Stimulated activated effector memory CD8-positive, alpha-beta T cell treated with anti-CD3 and anti-CD28 coated beads, Interleukin-12 subunit alpha, Interleukin-12 subunit beta, amount 100 ng/mL, for 72 hours (primary cell): ENCODE measurements at regions not wholly inside any gene's neighbourhood (a gene's known extent, or its start where the extent isn't known, plus 50 kb on each side); places are given as distances from the start of the nearest gene placed in this dataset.

ENCODE experiments used
- ATAC-seq: fragments of 150-1000 bp; cut with Tn5 transposase; 2 replicates; pipeline ENCODE4 v1.10.0; 2021
- DNase-seq, 2 donors: peaks; one replicate each; pipeline ENCODE4 v3.0.0; 2021 to 2022; ENCODE audit warnings: low spot score in 2 of 2
- H3K27ac Mint-ChIP-seq: one replicate; pipeline ENCODE4 v1.8.0; 2022; ENCODE audit warnings: mild to moderate bottlenecking, mixed read lengths
- H3K36me3 Mint-ChIP-seq: one replicate; pipeline ENCODE4 v1.8.0; 2022; ENCODE audit warnings: mild to moderate bottlenecking, mixed read lengths
- H3K4me1 Mint-ChIP-seq: one replicate; pipeline ENCODE4 v1.8.0; 2022; ENCODE audit warnings: mixed read lengths
- H3K4me3 Mint-ChIP-seq: one replicate; pipeline ENCODE4 v1.8.0; 2022; ENCODE audit warnings: mild to moderate bottlenecking, mixed read lengths
- H3K9me3 Mint-ChIP-seq: one replicate; pipeline ENCODE4 v1.8.0; 2022; ENCODE audit warnings: mixed read lengths

- DNase-seq (no peak), ATAC-seq (no peak)
- no peaks in the 10 kb centered on the region for H3K4me1 Mint-ChIP-seq
- peaks cover 4% of the 10 kb centered on the region for H3K9me3 Mint-ChIP-seq
- no peak overlapping the region for H3K4me3 Mint-ChIP-seq
- no peak overlapping the region for H3K27ac Mint-ChIP-seq
- H3K36me3 Mint-ChIP-seq, result no peaks in the 10 kb centered on the region
Observed at GRCh38 chr11:57092028-57092698, 89.6 kb upstream of the LRRC55 start.

GRCh38 chr11:57094181-57094935 lies 87.4 kb upstream of the LRRC55 start:
- Mint-ChIP-seq H3K27ac (no peak overlapping the region), H3K36me3 (no peaks in the 10 kb centered on the region), H3K4me1 (no peaks in the 10 kb centered on the region), H3K9me3 (peaks cover 4% of the 10 kb centered on the region), H3K4me3 (no peak overlapping the region)
- no peak for DNase-seq
- ATAC-seq, result no peak

GRCh38 chr11:57095417-57095816 lies 86.3 kb upstream of the LRRC55 start:
- DNase-seq (no peak), ATAC-seq (no peak)
- H3K36me3 Mint-ChIP-seq, result no peaks in the 10 kb centered on the region
- no peaks in the 10 kb centered on the region for H3K4me1 Mint-ChIP-seq
- H3K9me3 Mint-ChIP-seq, result peaks cover 4% of the 10 kb centered on the region
- no peak overlapping the region for H3K4me3 Mint-ChIP-seq
- no peak overlapping the region for H3K27ac Mint-ChIP-seq

GRCh38 chr11:57095896-57096295 lies 85.9 kb upstream of the LRRC55 start:
- ATAC-seq, result no peak

GRCh38 chr11:57097149-57097548 lies 84.6 kb upstream of the LRRC55 start:
- Mint-ChIP-seq H3K27ac (no peak overlapping the region), H3K4me1 (no peaks in the 10 kb centered on the region), H3K9me3 (peaks cover 4% of the 10 kb centered on the region), H3K4me3 (no peak overlapping the region), H3K36me3 (no peaks in the 10 kb centered on the region)
- no peak for DNase-seq
- no peak for ATAC-seq

More at GRCh38 chr11:57095896-57096295, 85.9 kb upstream of the LRRC55 start:
- DNase-seq, result no peak
- H3K27ac Mint-ChIP-seq, result no peak overlapping the region
- no peaks in the 10 kb centered on the region for H3K36me3 Mint-ChIP-seq
- H3K4me3 Mint-ChIP-seq, result no peak overlapping the region
- H3K4me1 Mint-ChIP-seq, result no peaks in the 10 kb centered on the region
- H3K9me3 Mint-ChIP-seq, result peaks cover 4% of the 10 kb centered on the region

- Mint-ChIP-seq H3K4me3 (no peak overlapping the region), H3K9me3 (peaks cover under 1% of the 10 kb centered on the region), H3K4me1 (no peaks in the 10 kb centered on the region), H3K27ac (no peak overlapping the region), H3K36me3 (no peaks in the 10 kb centered on the region)
- DNase-seq (no peak), ATAC-seq (no peak)
Observed at GRCh38 chr11:57098191-57098590, 83.6 kb upstream of the LRRC55 start.

GRCh38 chr11:57100638-57101331 lies 81.0 kb upstream of the LRRC55 start:
- no peak for ATAC-seq
- H3K4me3 Mint-ChIP-seq, result no peak overlapping the region
- no peak overlapping the region for H3K27ac Mint-ChIP-seq

GRCh38 chr11:57103899-57104605 lies 77.7 kb upstream of the LRRC55 start:
- Mint-ChIP-seq H3K9me3 (peaks cover 4% of the 10 kb centered on the region), H3K36me3 (no peaks in the 10 kb centered on the region), H3K27ac (no peak overlapping the region), H3K4me1 (no peaks in the 10 kb centered on the region), H3K4me3 (no peak overlapping the region)
- ATAC-seq (no peak), DNase-seq (no peak)

More at GRCh38 chr11:57100638-57101331, 81.0 kb upstream of the LRRC55 start:
- DNase-seq, result no peak
- no peaks in the 10 kb centered on the region for H3K36me3 Mint-ChIP-seq
- no peaks in the 10 kb centered on the region for H3K4me1 Mint-ChIP-seq
- no peaks in the 10 kb centered on the region for H3K9me3 Mint-ChIP-seq

GRCh38 chr11:57109331-57109730 lies 72.4 kb upstream of the LRRC55 start:
- no peak for ATAC-seq
- H3K4me1 Mint-ChIP-seq, result no peaks in the 10 kb centered on the region
- DNase-seq, result no peak
- H3K27ac Mint-ChIP-seq, result no peak overlapping the region
- H3K4me3 Mint-ChIP-seq, result no peak overlapping the region
- peaks cover 8% of the 10 kb centered on the region for H3K9me3 Mint-ChIP-seq
- no peaks in the 10 kb centered on the region for H3K36me3 Mint-ChIP-seq

- Mint-ChIP-seq H3K9me3 (peaks cover 8% of the 10 kb centered on the region), H3K27ac (no peak overlapping the region), H3K4me1 (no peaks in the 10 kb centered on the region), H3K4me3 (no peak overlapping the region), H3K36me3 (no peaks in the 10 kb centered on the region)
- no peak for DNase-seq
- ATAC-seq, result no peak
Observed at GRCh38 chr11:57111619-57112018, 70.1 kb upstream of the LRRC55 start.

- no peak for DNase-seq
- Mint-ChIP-seq H3K27ac (no peak overlapping the region), H3K9me3 (no peaks in the 10 kb centered on the region), H3K4me3 (no peak overlapping the region), H3K36me3 (no peaks in the 10 kb centered on the region), H3K4me1 (no peaks in the 10 kb centered on the region)
- no peak for ATAC-seq
Observed at GRCh38 chr11:57116654-57117053, 65.1 kb upstream of the LRRC55 start.

GRCh38 chr11:57120192-57120965 lies 61.4 kb upstream of the LRRC55 start:
- ATAC-seq (no peak), DNase-seq (no peak)
- no peak overlapping the region for H3K4me3 Mint-ChIP-seq
- no peaks in the 10 kb centered on the region for H3K4me1 Mint-ChIP-seq
- no peaks in the 10 kb centered on the region for H3K9me3 Mint-ChIP-seq
- H3K36me3 Mint-ChIP-seq, result no peaks in the 10 kb centered on the region
- no peak overlapping the region for H3K27ac Mint-ChIP-seq

- no peak for ATAC-seq
- Mint-ChIP-seq H3K4me1 (no peaks in the 10 kb centered on the region), H3K9me3 (no peaks in the 10 kb centered on the region), H3K36me3 (no peaks in the 10 kb centered on the region), H3K27ac (no peak overlapping the region), H3K4me3 (no peak overlapping the region)
- DNase-seq, result no peak
Observed at GRCh38 chr11:57121996-57122395, 59.8 kb upstream of the LRRC55 start.

- no peak overlapping the region for H3K27ac Mint-ChIP-seq
Observed at GRCh38 chr11:57123590-57123989, 58.2 kb upstream of the LRRC55 start.

GRCh38 chr11:57124505-57124904 lies 57.2 kb upstream of the LRRC55 start:
- H3K4me1 Mint-ChIP-seq, result no peaks in the 10 kb centered on the region

More at GRCh38 chr11:57123590-57123989, 58.2 kb upstream of the LRRC55 start:
- no peaks in the 10 kb centered on the region for H3K36me3 Mint-ChIP-seq
- no peak overlapping the region for H3K4me3 Mint-ChIP-seq
- ATAC-seq (no peak), DNase-seq (no peak)
- H3K9me3 Mint-ChIP-seq, result no peaks in the 10 kb centered on the region
- H3K4me1 Mint-ChIP-seq, result no peaks in the 10 kb centered on the region

More at GRCh38 chr11:57124505-57124904, 57.2 kb upstream of the LRRC55 start:
- no peaks in the 10 kb centered on the region for H3K9me3 Mint-ChIP-seq
- DNase-seq (no peak), ATAC-seq (no peak)
- no peak overlapping the region for H3K27ac Mint-ChIP-seq
- no peak overlapping the region for H3K4me3 Mint-ChIP-seq
- no peaks in the 10 kb centered on the region for H3K36me3 Mint-ChIP-seq
